ENCODE measurements at regions not wholly inside any gene's neighbourhood (a gene's known extent, or its start where the extent isn't known, plus 50 kb on each side); places are given as distances from the start of the nearest gene placed in this dataset.
"Not testable (repeated sequence)": the region's sequence is repeated elsewhere in the genome, so short reads cannot be mapped to it uniquely, and the experiment has no call there.

GRCh38 chr2:91748902-91749301, 3057.4 kb downstream of the RPIA start:
- Histone ChIP-seq H2BK15ac (ENCODE audit: low read depth, low read length) (no peak overlapping the region), H4K5ac (ENCODE audit: low read depth, low read length) (no peak overlapping the region), H2AFZ (replicated peaks; ENCODE audit: low read length, poor library complexity) (no peak overlapping the region), H3K4ac (ENCODE audit: low read depth, low read length) (no peak overlapping the region), H2AK5ac (ENCODE audit: low read depth, low read length) (no peak overlapping the region), H3K27ac (ENCODE audit: insufficient read depth, low read length) (no peak overlapping the region), H3K27me3 (ENCODE audit: control insufficient read depth, insufficient read depth, low read length) (no peaks in the 10 kb centered on the region; the same call in 1 of the 2 replicates), H3K4me2 (ENCODE audit: low read depth, low read length) (no peak overlapping the region), H3K4me1 (ENCODE audit: control insufficient read depth, insufficient read depth, low read length) (no peaks in the 10 kb centered on the region), H4K8ac (ENCODE audit: low read depth in 2 of 2, low read length in 2 of 2) (no peak overlapping the region), H3K56ac (ENCODE audit: extremely low read depth, insufficient read depth, low read length) (no peak overlapping the region), H4K20me1 (ENCODE audit: insufficient read depth, low read length) (no peaks in the 10 kb centered on the region), H4K91ac (ENCODE audit: insufficient read depth, low read depth, low read length) (no peak overlapping the region), H3K9me1 (ENCODE audit: insufficient read depth, low read length) (no peaks in the 10 kb centered on the region), H3K9ac (ENCODE audit: low read depth, low read length) (no peak overlapping the region), H2BK120ac (ENCODE audit: low read depth, low read length) (no peak overlapping the region), H3K79me1 (ENCODE audit: low read depth in 1 of 2, low read length in 2 of 2) (no peaks in the 10 kb centered on the region), H2AK9ac (replicated peaks; ENCODE audit: low read depth, low read length, poor library complexity) (no peak overlapping the region), H3K18ac (ENCODE audit: low read depth, low read length) (no peak overlapping the region), H3K4me3 (ENCODE audit: insufficient read depth, low read depth, low read length) (no peak overlapping the region), H3K9me3 (ENCODE audit: control insufficient read depth, insufficient read depth, low read length) (no peaks in the 10 kb centered on the region), H3K36me3 (ENCODE audit: control insufficient read depth, insufficient read depth, low read length) (no peaks in the 10 kb centered on the region), H2BK5ac (ENCODE audit: low read depth, low read length, poor library complexity, severe bottlenecking) (no peak overlapping the region), H3K14ac (replicated peaks; ENCODE audit: low read depth, low read length) (no peak overlapping the region), H2BK20ac (ENCODE audit: low read depth, low read length) (no peak overlapping the region), H3K23ac (ENCODE audit: low read depth, low read length) (no peak overlapping the region)
- TF ChIP-seq ELK1 (IDR thresholded peaks at IDR 0.05; ENCODE audit: borderline replicate concordance, low read depth, low read length) (no peak), CTCF (conservative IDR thresholded peaks at IDR 0.05; ENCODE audit: low read depth, low read length) (no peak), MXI1 (IDR thresholded peaks at IDR 0.05; ENCODE audit: borderline replicate concordance, low read depth, low read length) (no peak), FOS (IDR thresholded peaks at IDR 0.05; ENCODE audit: low read depth, low read length) (no peak), MAZ (IDR thresholded peaks at IDR 0.05; ENCODE audit: borderline replicate concordance, low read depth, low read length) (no peak), CHD1 (IDR thresholded peaks at IDR 0.05; ENCODE audit: low read depth, low read length) (no peak)
- intact Hi-C loops (cut with micrococcal nuclease) (no loop called here), dilution Hi-C loops (cut with HindIII; ENCODE audit: low sequenced_read_pairs, unreplicated experiment) (no loop called here), in situ Hi-C loops (cut with MboI; ENCODE audit: low sequenced_read_pairs) (no loop called here)
- WGBS, 2 experiments (ENCODE audit: extremely low coverage in 2 of 2, insufficient read length in 1 of 2), result 28% methylated on average over 14 of the region's 52 CpGs; no CpG with 5 or more reads in 1 of the 2 experiments
- no peak for DNase-seq
- peak; percentile 59 for ATAC-seq (ENCODE audit: low read depth)
- CTCF ChIA-PET, result no interaction called here
- POLR2A ChIA-PET (ENCODE audit: unreplicated experiment), result no interaction called here
- BruUV-seq (replicated peaks), result no TSS peak

GRCh38 chr2:91749665-91750064, 3058.2 kb downstream of the RPIA start:
- intact Hi-C loops (cut with micrococcal nuclease); H2BK120ac ChIP-seq (ENCODE audit: low read depth, low read length); H4K91ac ChIP-seq (ENCODE audit: insufficient read depth, low read depth, low read length); H3K4me1 ChIP-seq (ENCODE audit: control insufficient read depth, insufficient read depth, low read length); H3K9ac ChIP-seq (ENCODE audit: low read depth, low read length); H3K4ac ChIP-seq (ENCODE audit: low read depth, low read length); POLR2A ChIA-PET (ENCODE audit: unreplicated experiment); H3K9me1 ChIP-seq (ENCODE audit: insufficient read depth, low read length); H3K18ac ChIP-seq (ENCODE audit: low read depth, low read length); ATAC-seq (ENCODE audit: low read depth); H3K14ac ChIP-seq (replicated peaks; ENCODE audit: low read depth, low read length); H4K5ac ChIP-seq (ENCODE audit: low read depth, low read length); H3K36me3 ChIP-seq (ENCODE audit: control insufficient read depth, insufficient read depth, low read length); H4K8ac ChIP-seq (ENCODE audit: low read depth in 2 of 2, low read length in 2 of 2); H2BK20ac ChIP-seq (ENCODE audit: low read depth, low read length); H2AK9ac ChIP-seq (replicated peaks; ENCODE audit: low read depth, low read length, poor library complexity); H3K9me3 ChIP-seq (ENCODE audit: control insufficient read depth, insufficient read depth, low read length); H2BK5ac ChIP-seq (ENCODE audit: low read depth, low read length, poor library complexity, severe bottlenecking); H3K4me2 ChIP-seq (ENCODE audit: low read depth, low read length); H3K23ac ChIP-seq (ENCODE audit: low read depth, low read length); BruUV-seq (replicated peaks); H2AK5ac ChIP-seq (ENCODE audit: low read depth, low read length); CTCF ChIA-PET; H2AFZ ChIP-seq (replicated peaks; ENCODE audit: low read length, poor library complexity); H3K27ac ChIP-seq (ENCODE audit: insufficient read depth, low read length); H3K4me3 ChIP-seq (ENCODE audit: insufficient read depth, low read depth, low read length); H3K27me3 ChIP-seq (ENCODE audit: control insufficient read depth, insufficient read depth, low read length); H3K79me1 ChIP-seq (ENCODE audit: low read depth in 1 of 2, low read length in 2 of 2); H2BK15ac ChIP-seq (ENCODE audit: low read depth, low read length); H3K56ac ChIP-seq (ENCODE audit: extremely low read depth, insufficient read depth, low read length); in situ Hi-C loops (cut with MboI; ENCODE audit: low sequenced_read_pairs); H4K20me1 ChIP-seq (ENCODE audit: insufficient read depth, low read length); DNase-seq; dilution Hi-C loops (cut with HindIII; ENCODE audit: low sequenced_read_pairs, unreplicated experiment): not testable (repeated sequence)
- no CpG with 5 or more reads among the region's 12 CpGs for whole genome bisulfite sequencing, 2 experiments (ENCODE audit: extremely low coverage in 2 of 2, insufficient read length in 1 of 2)

All from IMR-90 (cell line).